ENCODE measurements at regions not wholly inside any gene's neighbourhood (a gene's known extent, or its start where the extent isn't known, plus 50 kb on each side); places are given as distances from the start of the nearest gene placed in this dataset.
"Not testable (repeated sequence)": the region's sequence is repeated elsewhere in the genome, so short reads cannot be mapped to it uniquely, and the experiment has no call there.

DNA sequence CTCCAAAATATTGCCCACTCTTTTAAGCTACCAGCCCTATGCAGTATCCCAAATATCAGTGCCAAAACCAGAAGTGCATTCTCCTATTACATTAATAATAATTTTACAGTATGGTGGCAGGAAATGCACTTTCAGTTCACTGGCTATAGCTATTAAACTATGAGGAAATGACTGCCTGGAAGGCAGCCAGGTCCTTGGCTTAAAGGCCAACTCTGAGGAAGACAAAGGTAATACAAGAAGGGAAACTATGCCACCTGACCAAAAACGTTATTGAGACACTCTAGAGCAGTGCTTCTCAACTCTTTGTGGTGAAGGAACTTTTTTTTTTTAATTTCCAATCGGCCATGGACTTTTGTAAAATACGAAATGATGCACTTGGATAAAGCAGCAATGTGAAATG is 133.6 kb upstream of the VAMP7 start:
- WGBS: 39% methylated on average over 3 of the region's 3 CpGs
- DNase-seq (ENCODE audit: low spot score): no peak
- H3K4me1 ChIP-seq (replicated peaks): no peaks in the 10 kb centered on the region
- no peaks in the 10 kb centered on the region for H3K9me3 ChIP-seq
- H3K27me3 ChIP-seq (replicated peaks; ENCODE audit: insufficient read depth): no peaks in the 10 kb centered on the region
- TF ChIP-seq, protein P1, sequence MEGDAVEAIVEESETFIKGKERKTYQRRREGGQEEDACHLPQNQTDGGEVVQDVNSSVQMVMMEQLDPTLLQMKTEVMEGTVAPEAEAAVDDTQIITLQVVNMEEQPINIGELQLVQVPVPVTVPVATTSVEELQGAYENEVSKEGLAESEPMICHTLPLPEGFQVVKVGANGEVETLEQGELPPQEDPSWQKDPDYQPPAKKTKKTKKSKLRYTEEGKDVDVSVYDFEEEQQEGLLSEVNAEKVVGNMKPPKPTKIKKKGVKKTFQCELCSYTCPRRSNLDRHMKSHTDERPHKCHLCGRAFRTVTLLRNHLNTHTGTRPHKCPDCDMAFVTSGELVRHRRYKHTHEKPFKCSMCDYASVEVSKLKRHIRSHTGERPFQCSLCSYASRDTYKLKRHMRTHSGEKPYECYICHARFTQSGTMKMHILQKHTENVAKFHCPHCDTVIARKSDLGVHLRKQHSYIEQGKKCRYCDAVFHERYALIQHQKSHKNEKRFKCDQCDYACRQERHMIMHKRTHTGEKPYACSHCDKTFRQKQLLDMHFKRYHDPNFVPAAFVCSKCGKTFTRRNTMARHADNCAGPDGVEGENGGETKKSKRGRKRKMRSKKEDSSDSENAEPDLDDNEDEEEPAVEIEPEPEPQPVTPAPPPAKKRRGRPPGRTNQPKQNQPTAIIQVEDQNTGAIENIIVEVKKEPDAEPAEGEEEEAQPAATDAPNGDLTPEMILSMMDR (IDR thresholded peaks at IDR 0.05): no peak
- no peak for TF ChIP-seq POLR2AphosphoS5 (IDR thresholded peaks at IDR 0.05)
- no peak for TF ChIP-seq POLR2A (IDR thresholded peaks at IDR 0.05)
- intact Hi-C loops (cut with DNase I): no loop called here
- no peak overlapping the region for H3K4me3 ChIP-seq
- no peak overlapping the region for H3K27ac ChIP-seq
- no peaks in the 10 kb centered on the region for H3K36me3 ChIP-seq

DNA sequence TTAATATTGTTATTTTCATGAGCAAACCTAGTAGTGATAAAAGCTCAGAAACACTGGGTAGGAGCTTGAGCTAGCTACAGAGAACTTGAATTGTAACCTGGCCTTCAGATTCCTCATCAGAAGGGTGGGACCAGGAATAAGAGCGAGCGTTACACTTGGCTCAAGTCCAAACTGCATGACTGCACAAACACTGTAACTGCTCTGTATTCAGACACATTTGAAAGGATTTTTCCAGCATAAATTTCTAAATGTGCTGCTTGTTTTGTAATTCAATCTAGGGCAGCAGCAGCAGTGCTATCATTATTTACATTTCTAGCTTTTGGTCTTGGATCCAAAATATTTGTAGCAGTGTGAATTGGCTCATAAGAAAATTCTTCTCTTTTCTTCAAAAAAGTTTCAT is 133.0 kb upstream of the TMLHE start:
- no peaks in the 10 kb centered on the region for H3K36me3 ChIP-seq
- 37% methylated on average over 2 of the region's 2 CpGs for WGBS
- no peaks in the 10 kb centered on the region for H3K9me3 ChIP-seq
- TF ChIP-seq, protein P1 (IDR thresholded peaks at IDR 0.05): no peak
- no peak for TF ChIP-seq POLR2AphosphoS5 (IDR thresholded peaks at IDR 0.05)
- TF ChIP-seq POLR2A (IDR thresholded peaks at IDR 0.05): no peak
- no peak for DNase-seq (ENCODE audit: low spot score)
- H3K27ac ChIP-seq: no peak overlapping the region
- no peaks in the 10 kb centered on the region for H3K4me1 ChIP-seq (replicated peaks)
- intact Hi-C loops (cut with DNase I): no loop called here
- H3K27me3 ChIP-seq (replicated peaks; ENCODE audit: insufficient read depth): no peaks in the 10 kb centered on the region
- no peak overlapping the region for H3K4me3 ChIP-seq

DNA sequence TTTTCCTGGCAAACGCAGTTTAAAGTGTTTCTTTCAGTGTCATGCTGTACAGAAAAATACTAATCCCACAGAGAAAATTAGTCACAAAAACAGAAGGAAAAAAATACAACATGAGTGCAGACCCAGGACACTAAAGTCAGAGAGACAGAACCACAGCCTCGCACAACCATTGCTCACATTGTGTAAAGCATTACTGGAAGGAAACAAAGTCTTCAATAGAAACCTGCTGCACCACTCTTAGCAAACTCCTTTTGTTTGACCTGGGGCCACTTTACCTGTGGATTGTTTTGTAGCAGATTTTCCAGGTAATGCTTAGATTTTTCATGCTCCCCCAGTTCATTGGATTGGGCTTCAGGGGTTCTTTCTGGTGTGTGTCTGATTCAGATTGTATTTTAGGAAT is 131.8 kb upstream of the TMLHE start:
- no peak overlapping the region for H3K27ac ChIP-seq
- intact Hi-C loops (cut with DNase I): no loop called here
- TF ChIP-seq POLR2A (IDR thresholded peaks at IDR 0.05): no peak
- TF ChIP-seq, protein P1 (IDR thresholded peaks at IDR 0.05): no peak
- TF ChIP-seq POLR2AphosphoS5 (IDR thresholded peaks at IDR 0.05): no peak
- H3K27me3 ChIP-seq (replicated peaks; ENCODE audit: insufficient read depth): no peaks in the 10 kb centered on the region
- WGBS: 41% methylated on average over 2 of the region's 2 CpGs
- no peaks in the 10 kb centered on the region for H3K4me1 ChIP-seq (replicated peaks)
- H3K9me3 ChIP-seq: no peaks in the 10 kb centered on the region
- H3K4me3 ChIP-seq: no peak overlapping the region
- H3K36me3 ChIP-seq: no peaks in the 10 kb centered on the region
- DNase-seq (ENCODE audit: low spot score): no peak

DNA sequence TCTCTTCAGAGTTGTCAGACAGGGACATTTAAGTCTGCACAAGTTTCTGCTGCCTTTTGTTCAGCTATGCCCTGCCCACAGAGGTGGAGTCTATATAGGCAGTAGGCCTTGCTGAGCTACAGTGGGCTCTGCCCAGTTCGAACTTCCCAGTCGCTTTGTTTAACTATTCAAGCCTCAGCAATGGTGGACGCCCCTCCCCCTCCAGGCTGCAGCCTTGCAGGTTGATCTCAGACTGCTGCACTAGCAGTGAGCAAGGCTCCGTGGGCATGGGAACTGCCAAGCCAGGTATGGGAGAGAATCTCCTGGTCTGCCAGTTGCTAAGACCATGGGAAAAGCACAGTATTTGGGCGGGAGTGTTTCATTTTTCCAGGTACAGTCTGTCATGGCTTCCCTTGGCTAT is 115.6 kb upstream of the TMLHE start:
- H3K9me3 ChIP-seq; H3K27ac ChIP-seq; intact Hi-C loops (cut with DNase I); H3K4me3 ChIP-seq; H3K4me1 ChIP-seq (replicated peaks); H3K36me3 ChIP-seq; H3K27me3 ChIP-seq (replicated peaks; ENCODE audit: insufficient read depth); DNase-seq (ENCODE audit: low spot score): not testable (repeated sequence)
- 82% methylated on average over 5 of the region's 5 CpGs for WGBS

DNA sequence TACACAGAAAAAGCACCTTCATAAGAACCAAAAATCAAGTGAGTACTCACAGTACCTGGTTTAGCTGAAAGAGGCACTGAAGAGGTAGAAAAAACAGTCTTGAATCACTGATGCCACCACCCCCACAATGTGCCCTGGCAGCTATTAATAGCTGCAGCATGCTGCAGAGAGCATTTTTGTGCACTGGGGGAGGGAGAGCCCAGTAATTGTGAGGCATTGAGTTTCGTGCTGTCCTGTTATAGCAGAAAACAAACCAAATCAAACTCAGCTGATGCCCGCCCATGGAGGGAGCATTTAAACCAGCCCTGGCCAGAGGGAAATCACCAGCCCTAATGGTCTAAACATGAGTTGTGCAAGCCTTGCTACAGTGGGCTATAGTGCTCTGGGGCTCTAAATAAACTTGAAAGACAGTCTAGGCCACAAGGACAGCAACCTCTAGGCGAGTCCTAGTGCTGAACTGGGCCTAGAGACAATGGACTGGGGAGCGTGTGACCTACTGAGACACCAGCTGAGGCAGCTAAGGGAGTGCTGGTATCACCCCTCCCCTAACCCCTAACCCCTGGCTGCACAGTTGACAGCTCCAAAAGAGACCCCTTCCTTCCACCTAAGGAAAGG is 106.3 kb upstream of the TMLHE start:
- intact Hi-C loops (cut with DNase I): no loop called here
- WGBS: 43% methylated on average over 4 of the region's 4 CpGs
- Histone ChIP-seq H3K9me3 (no peaks in the 10 kb centered on the region), H3K27ac (no peak overlapping the region), H3K27me3 (replicated peaks; ENCODE audit: insufficient read depth) (no peaks in the 10 kb centered on the region), H3K4me3 (no peak overlapping the region), H3K36me3 (no peaks in the 10 kb centered on the region), H3K4me1 (replicated peaks) (no peaks in the 10 kb centered on the region)
- no peak for DNase-seq (ENCODE audit: low spot score)
- TF ChIP-seq, protein P1 (IDR thresholded peaks at IDR 0.05): no peak
- TF ChIP-seq POLR2A (IDR thresholded peaks at IDR 0.05) (no peak), POLR2AphosphoS5 (IDR thresholded peaks at IDR 0.05) (no peak)

Measured in prostate gland (tissue), 2 donors.